ENCODE measurements at regions not wholly inside any gene's neighbourhood (a gene's known extent, or its start where the extent isn't known, plus 50 kb on each side); places are given as distances from the start of the nearest gene placed in this dataset.

GRCh38 chr12:124194893-124195566 is 99.9 kb upstream of the RFLNA start:
- H4K8ac ChIP-seq (ENCODE audit: extremely low read depth, insufficient read depth, low read length), result no peak overlapping the region
- DNase-seq (ENCODE audit: low read depth in 1 of 2, low spot score in 2 of 2) (no peak), FAIRE-seq (no peak)
- H2BK15ac ChIP-seq (ENCODE audit: low read length), result no peak overlapping the region
- CTCF ChIA-PET (ENCODE audit: partially characterized antibody), result interaction anchor here (0.7 kb wide), 1 partner anchor 26 kb away, joined by 4 read pairs; no protein-coding TSS in a partner anchor
- no peak overlapping the region for H2BK20ac ChIP-seq (ENCODE audit: low read length)
- no peaks in the 10 kb centered on the region for H3K36me3 ChIP-seq (ENCODE audit: control insufficient read depth in 2 of 4, insufficient read depth in 4 of 4, low read length in 3 of 4)
- H3K27ac ChIP-seq (ENCODE audit: low read depth, low read length), result no peak overlapping the region
- no peaks in the 10 kb centered on the region for H3K79me1 ChIP-seq (ENCODE audit: low read depth, low read length)
- H3K14ac ChIP-seq (ENCODE audit: insufficient read length), result no peak overlapping the region
- peaks cover 1% of the 10 kb centered on the region; the same call in 1 of the 2 replicates for H3K23me2 ChIP-seq (ENCODE audit: low read depth, low read length)
- no peak overlapping the region for H4K5ac ChIP-seq (ENCODE audit: insufficient read length, low read depth, low read length)
- H2AFZ ChIP-seq (ENCODE audit: low read length), result no peak overlapping the region
- no peaks in the 10 kb centered on the region; a peak in 1 of 7 replicates for H3K27me3 ChIP-seq (replicated peaks in 1 of 4; ENCODE audit: control insufficient read depth in 3 of 4, extremely low read depth in 1 of 4, insufficient read depth in 3 of 4, low read length in 3 of 4)
- H2BK5ac ChIP-seq (ENCODE audit: low read depth, low read length), result no peak overlapping the region
- no peak overlapping the region for H3K23ac ChIP-seq (ENCODE audit: insufficient read length)
- H3K4ac ChIP-seq (replicated peaks; ENCODE audit: insufficient read length, low read depth, low read length), result no peak overlapping the region
- POLR2A ChIA-PET (ENCODE audit: partially characterized antibody), result no interaction called here
- no peak overlapping the region for H2AK5ac ChIP-seq (ENCODE audit: low read depth, low read length)
- H3K79me2 ChIP-seq (ENCODE audit: control insufficient read depth in 1 of 2, insufficient read depth in 2 of 2, low read length in 2 of 2), result no peaks in the 10 kb centered on the region
- H2BK12ac ChIP-seq (ENCODE audit: low read depth, low read length), result no peak overlapping the region
- no peak overlapping the region for H2BK120ac ChIP-seq (replicated peaks; ENCODE audit: low read depth, low read length)
- no peak overlapping the region for H3K56ac ChIP-seq (replicated peaks; ENCODE audit: insufficient read length, low read depth, low read length)
- peaks cover 3 to 7% of the 10 kb centered on the region in 2 experiments; a peak in 3 of 4 replicates for H3K9me3 ChIP-seq (ENCODE audit: insufficient read depth in 2 of 2, low read depth in 1 of 2, low read length in 1 of 2)
- H3K18ac ChIP-seq (ENCODE audit: extremely low read depth, low read length), result no peak overlapping the region
- no peak overlapping the region for H3K9ac ChIP-seq (replicated peaks in 1 of 4; ENCODE audit: extremely low read depth in 1 of 4, low read depth in 3 of 4, low read length in 3 of 4)
- H3K4me3 ChIP-seq (ENCODE audit: extremely low read depth in 1 of 4, insufficient read depth in 2 of 4, low read depth in 3 of 4, low read length in 4 of 4), result no peak overlapping the region
- no peak overlapping the region for H3K4me2 ChIP-seq (ENCODE audit: insufficient read depth in 1 of 2, low read depth in 2 of 2, low read length in 2 of 2)
- 87% methylated on average over 18 of the region's 18 CpGs; no CpG with 5 or more reads in 1 of the 2 experiments for WGBS, 2 experiments (ENCODE audit: extremely low coverage in 1 of 2, insufficient coverage in 1 of 2, insufficient read length in 1 of 2, insufficient replicate concordance in 2 of 2, low coverage in 1 of 2, low lambda C conversion rate in 2 of 2, missing lambda C conversion rate in 1 of 2)
- 0 out of 7 replicates have a peak, but pooled peaks cover 0 to 4% (median 2%) of the 10 kb centered on the region in 4 experiments for H3K4me1 ChIP-seq (replicated peaks in 1 of 4; ENCODE audit: control insufficient read depth in 3 of 4, insufficient read depth in 4 of 4, low read length in 3 of 4)
- H4K20me1 ChIP-seq (replicated peaks in 1 of 2; ENCODE audit: control insufficient read depth in 1 of 2, insufficient read depth in 2 of 2, low read length in 2 of 2), result no peaks in the 10 kb centered on the region
- H4K91ac ChIP-seq (replicated peaks; ENCODE audit: insufficient read length, low read length), result no peak overlapping the region
- TF ChIP-seq GABPA (IDR thresholded peaks at IDR 0.05; ENCODE audit: borderline replicate concordance, insufficient read depth, low read length) (no peak), JUND (IDR thresholded peaks at IDR 0.05; ENCODE audit: low read length) (no peak), TEAD4 (IDR thresholded peaks at IDR 0.05; ENCODE audit: low read depth, low read length) (no peak), CEBPB (IDR thresholded peaks at IDR 0.05; ENCODE audit: low read depth, low read length) (no peak), POLR2A (IDR thresholded peaks at IDR 0.05; ENCODE audit: control extremely low read depth in 1 of 2, low read depth in 2 of 2, low read length in 2 of 2) (no peak), CBX8 (IDR thresholded peaks at IDR 0.05; ENCODE audit: borderline replicate concordance, low read depth, low read length) (no peak), TBP (IDR thresholded peaks at IDR 0.05; ENCODE audit: low read depth, low read length) (no peak), SIN3A (conservative IDR thresholded peaks at IDR 0.05 in 1 of 2, IDR thresholded peaks at IDR 0.05 in 1 of 2; ENCODE audit: low read depth in 1 of 2, low read length in 2 of 2) (no peak), MAFK (IDR thresholded peaks at IDR 0.05; ENCODE audit: low read depth, low read length) (no peak), CTCF (IDR thresholded peaks at IDR 0.05; ENCODE audit: control extremely low read depth in 1 of 3, insufficient read depth in 1 of 3, low read depth in 1 of 3, low read length in 3 of 3) (no peak)
- TF ChIP-seq, protein P1, sequence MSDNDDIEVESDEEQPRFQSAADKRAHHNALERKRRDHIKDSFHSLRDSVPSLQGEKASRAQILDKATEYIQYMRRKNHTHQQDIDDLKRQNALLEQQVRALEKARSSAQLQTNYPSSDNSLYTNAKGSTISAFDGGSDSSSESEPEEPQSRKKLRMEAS (IDR thresholded peaks at IDR 0.05), result no peak
